GM18520 (cell line): ENCODE measurements at regions not wholly inside any gene's neighbourhood (a gene's known extent, or its start where the extent isn't known, plus 50 kb on each side); places are given as distances from the start of the nearest gene placed in this dataset.

Experiments
- ATAC-seq: cut with Tn5 transposase; IDR thresholded peaks from one replicate; pipeline ENCODE4 v1.9.1; 2021; ENCODE audit not compliant: unreplicated experiment

GRCh38 chr5:114660791-114661190 lies 298.9 kb downstream of the KCNN2 start:
- no peak for ATAC-seq

- no peak for ATAC-seq
Measured at GRCh38 chr5:114658194-114658593, 296.3 kb downstream of the KCNN2 start.

- ATAC-seq, result no peak
Measured at GRCh38 chr5:114657342-114658130, 295.7 kb downstream of the KCNN2 start.

GRCh38 chr5:114649878-114650277 lies 288.0 kb downstream of the KCNN2 start:
- ATAC-seq, result peak; percentile 58

- ATAC-seq, result peak; percentile 51
Measured at GRCh38 chr5:114648940-114649339, 287.1 kb downstream of the KCNN2 start.

GRCh38 chr5:114644576-114644975 lies 282.7 kb downstream of the KCNN2 start:
- ATAC-seq, result no peak

- no peak for ATAC-seq
Measured at GRCh38 chr5:114636271-114636670, 274.4 kb downstream of the KCNN2 start.

GRCh38 chr5:114634967-114635901 lies 273.4 kb downstream of the KCNN2 start:
- no peak for ATAC-seq

GRCh38 chr5:114634517-114634916 lies 272.6 kb downstream of the KCNN2 start:
- no peak for ATAC-seq

- no peak for ATAC-seq
Measured at GRCh38 chr5:114612406-114612805, 250.5 kb downstream of the KCNN2 start.

- ATAC-seq, result no peak
Measured at GRCh38 chr5:114581136-114581535, 219.3 kb downstream of the KCNN2 start.

- ATAC-seq, result no peak
Measured at GRCh38 chr5:114565871-114566270, 204.0 kb downstream of the KCNN2 start.

GRCh38 chr5:114565139-114565538 lies 203.3 kb downstream of the KCNN2 start:
- no peak for ATAC-seq

- no peak for ATAC-seq
Measured at GRCh38 chr5:114561415-114561814, 199.5 kb downstream of the KCNN2 start.
